ENCODE measurements at regions not wholly inside any gene's neighbourhood (a gene's known extent, or its start where the extent isn't known, plus 50 kb on each side); places are given as distances from the start of the nearest gene placed in this dataset.
"Not testable (repeated sequence)": the region's sequence is repeated elsewhere in the genome, so short reads cannot be mapped to it uniquely, and the experiment has no call there.

- not testable (repeated sequence) for H3K9me3 Mint-ChIP-seq; H3K4me3 Mint-ChIP-seq; H3K27ac ChIP-seq (ENCODE audit: insufficient read depth, low read length, poor library complexity, severe bottlenecking); ATAC-seq (ENCODE audit: low read depth in 2 of 2); H3K36me3 ChIP-seq (ENCODE audit: control insufficient read depth, insufficient read depth, low read length); H3K4me1 Mint-ChIP-seq; DNase-seq; H3K27ac Mint-ChIP-seq; H3K4me1 ChIP-seq (ENCODE audit: control insufficient read depth, insufficient read depth, low read length, poor library complexity, severe bottlenecking); H3K4me3 ChIP-seq (ENCODE audit: low read depth, low read length); H3K27me3 ChIP-seq (ENCODE audit: control insufficient read depth, insufficient read depth, low read length); H3K36me3 Mint-ChIP-seq; H3K27me3 Mint-ChIP-seq; H3K9me3 ChIP-seq (ENCODE audit: control insufficient read depth in 2 of 2, low read length in 2 of 2)
Observed at GRCh38 chr15:20105011-20105990, 436.3 kb downstream of the GOLGA6L6 start.

DNA sequence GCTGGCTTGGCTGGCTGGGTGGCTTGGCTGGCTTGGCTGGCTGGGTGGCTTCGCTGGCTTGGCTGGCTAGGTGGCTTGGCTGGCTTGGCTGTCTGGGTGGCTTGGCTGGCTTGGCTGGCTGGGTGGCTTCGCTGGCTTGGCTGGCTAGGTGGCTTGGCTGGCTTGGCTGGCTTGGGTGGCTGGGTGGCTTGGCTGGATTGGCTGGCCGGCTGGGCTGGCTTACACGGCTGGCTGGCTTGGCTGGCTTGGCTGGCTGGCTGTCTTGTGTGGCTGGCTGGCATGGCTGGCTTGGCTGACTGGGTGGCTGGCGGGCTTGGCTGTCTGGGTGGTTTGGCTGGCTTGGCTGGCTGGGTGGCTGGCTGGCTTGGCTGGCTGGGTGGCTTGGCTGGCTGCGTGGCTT lies 437.0 kb downstream of the GOLGA6L6 start:
- H3K27me3 Mint-ChIP-seq; DNase-seq; ATAC-seq (ENCODE audit: low read depth in 2 of 2); H3K27me3 ChIP-seq (ENCODE audit: control insufficient read depth, insufficient read depth, low read length); H3K4me1 ChIP-seq (ENCODE audit: control insufficient read depth, insufficient read depth, low read length, poor library complexity, severe bottlenecking); H3K4me3 ChIP-seq (ENCODE audit: low read depth, low read length); H3K4me1 Mint-ChIP-seq; H3K36me3 ChIP-seq (ENCODE audit: control insufficient read depth, insufficient read depth, low read length); H3K4me3 Mint-ChIP-seq; H3K36me3 Mint-ChIP-seq; H3K27ac Mint-ChIP-seq; H3K9me3 ChIP-seq (ENCODE audit: control insufficient read depth in 2 of 2, low read length in 2 of 2); H3K27ac ChIP-seq (ENCODE audit: insufficient read depth, low read length, poor library complexity, severe bottlenecking); H3K9me3 Mint-ChIP-seq: not testable (repeated sequence)

GRCh38 chr15:20102862-20103261 lies 438.7 kb downstream of the GOLGA6L6 start:
- not testable (repeated sequence) for H3K9me3 Mint-ChIP-seq; H3K36me3 Mint-ChIP-seq; DNase-seq; H3K9me3 ChIP-seq (ENCODE audit: control insufficient read depth in 2 of 2, low read length in 2 of 2); H3K27me3 Mint-ChIP-seq; H3K4me3 ChIP-seq (ENCODE audit: low read depth, low read length); H3K27ac Mint-ChIP-seq; H3K27ac ChIP-seq (ENCODE audit: insufficient read depth, low read length, poor library complexity, severe bottlenecking); H3K4me1 Mint-ChIP-seq; H3K4me1 ChIP-seq (ENCODE audit: control insufficient read depth, insufficient read depth, low read length, poor library complexity, severe bottlenecking); H3K27me3 ChIP-seq (ENCODE audit: control insufficient read depth, insufficient read depth, low read length); ATAC-seq (ENCODE audit: low read depth in 2 of 2); H3K4me3 Mint-ChIP-seq; H3K36me3 ChIP-seq (ENCODE audit: control insufficient read depth, insufficient read depth, low read length)

DNA sequence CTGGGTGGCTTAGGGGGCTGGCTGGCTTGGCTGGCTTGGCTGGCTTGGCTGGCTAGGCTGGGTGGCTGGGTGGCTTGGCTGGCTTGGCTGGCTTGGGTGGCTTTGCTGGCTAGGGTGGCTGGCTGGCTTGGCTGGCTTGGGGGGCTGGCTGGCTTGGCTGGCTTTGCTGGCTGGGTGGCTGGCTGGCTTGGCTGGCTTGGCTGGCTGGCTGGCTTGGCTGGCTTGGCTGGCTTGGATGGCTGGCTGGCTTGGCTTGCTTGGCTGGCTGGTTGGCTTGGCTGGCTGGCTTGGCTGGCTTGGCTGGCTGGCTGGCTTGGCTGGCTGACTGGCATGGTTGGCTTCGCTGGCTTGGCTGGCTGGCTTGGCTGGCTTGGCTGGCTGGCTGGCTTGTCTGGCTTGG lies 439.4 kb downstream of the GOLGA6L6 start:
- H3K27ac ChIP-seq (ENCODE audit: insufficient read depth, low read length, poor library complexity, severe bottlenecking); H3K27ac Mint-ChIP-seq; H3K4me1 Mint-ChIP-seq; H3K27me3 Mint-ChIP-seq; H3K9me3 ChIP-seq (ENCODE audit: control insufficient read depth in 2 of 2, low read length in 2 of 2); H3K4me1 ChIP-seq (ENCODE audit: control insufficient read depth, insufficient read depth, low read length, poor library complexity, severe bottlenecking); ATAC-seq (ENCODE audit: low read depth in 2 of 2); H3K9me3 Mint-ChIP-seq; H3K36me3 Mint-ChIP-seq; DNase-seq; H3K4me3 ChIP-seq (ENCODE audit: low read depth, low read length); H3K4me3 Mint-ChIP-seq; H3K27me3 ChIP-seq (ENCODE audit: control insufficient read depth, insufficient read depth, low read length); H3K36me3 ChIP-seq (ENCODE audit: control insufficient read depth, insufficient read depth, low read length): not testable (repeated sequence)

DNA sequence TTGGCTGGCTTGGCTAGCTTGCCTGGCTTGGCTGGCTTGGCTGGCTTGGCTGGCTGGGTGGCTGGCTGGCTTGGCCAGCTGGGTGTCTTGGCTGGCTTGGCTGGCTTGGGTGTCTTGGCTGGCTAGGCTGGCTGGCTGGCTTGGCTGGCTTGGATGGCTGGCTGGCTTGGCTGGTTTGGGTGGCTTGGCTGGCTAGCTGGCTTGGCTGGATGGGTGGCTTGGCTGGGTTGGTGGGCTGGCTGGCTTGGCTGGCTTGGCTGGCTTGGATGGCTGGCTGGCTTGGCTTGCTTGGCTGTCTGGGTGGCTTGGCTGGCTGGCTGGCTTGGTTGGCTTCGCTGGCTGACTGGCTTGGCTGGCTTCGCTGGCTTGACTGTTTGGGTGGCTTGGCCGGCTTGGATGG lies 440.3 kb downstream of the GOLGA6L6 start:
- not testable (repeated sequence) for H3K27me3 Mint-ChIP-seq; H3K4me1 Mint-ChIP-seq; DNase-seq; H3K4me1 ChIP-seq (ENCODE audit: control insufficient read depth, insufficient read depth, low read length, poor library complexity, severe bottlenecking); H3K9me3 Mint-ChIP-seq; H3K36me3 Mint-ChIP-seq; H3K9me3 ChIP-seq (ENCODE audit: control insufficient read depth in 2 of 2, low read length in 2 of 2); H3K27ac ChIP-seq (ENCODE audit: insufficient read depth, low read length, poor library complexity, severe bottlenecking); H3K27me3 ChIP-seq (ENCODE audit: control insufficient read depth, insufficient read depth, low read length); H3K4me3 Mint-ChIP-seq; H3K27ac Mint-ChIP-seq; H3K4me3 ChIP-seq (ENCODE audit: low read depth, low read length); ATAC-seq (ENCODE audit: low read depth in 2 of 2); H3K36me3 ChIP-seq (ENCODE audit: control insufficient read depth, insufficient read depth, low read length)

DNA sequence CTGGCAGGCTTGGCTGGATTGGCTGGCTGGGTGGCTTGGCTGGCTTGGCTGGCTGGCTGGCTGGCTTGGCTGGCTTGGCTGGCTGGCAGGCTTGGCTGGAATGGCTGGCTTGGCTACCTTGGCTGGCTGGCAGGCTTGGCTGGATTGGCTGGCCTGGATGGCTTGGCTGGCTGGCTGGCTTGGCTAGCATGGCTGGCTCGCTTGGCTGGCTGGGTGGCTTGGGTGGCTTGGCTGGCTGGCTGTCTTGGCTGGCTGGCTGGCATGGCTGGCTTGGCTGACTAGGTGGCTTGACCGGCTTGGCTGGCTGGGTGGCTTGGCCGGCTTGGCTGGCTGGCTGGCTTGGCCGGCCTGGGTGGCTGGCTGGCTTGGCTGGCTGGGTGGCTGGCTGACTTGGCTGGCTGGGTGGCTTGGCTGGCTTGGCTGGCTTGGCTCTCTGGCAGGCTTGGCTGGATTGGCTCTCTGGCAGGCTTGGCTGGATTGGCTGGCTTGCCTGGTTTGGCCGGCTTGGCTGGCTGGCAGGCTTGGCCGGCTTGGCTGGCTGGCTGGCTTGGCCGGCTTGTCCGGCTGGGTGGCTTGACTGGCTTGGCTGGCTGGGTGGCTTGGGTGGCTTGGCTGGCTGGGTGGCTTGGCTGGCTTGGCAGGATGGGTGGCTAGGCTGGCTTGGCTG lies 440.9 kb downstream of the GOLGA6L6 start:
- not testable (repeated sequence) for H3K27ac ChIP-seq (ENCODE audit: insufficient read depth, low read length, poor library complexity, severe bottlenecking); H3K4me1 Mint-ChIP-seq; H3K4me3 Mint-ChIP-seq; H3K27me3 ChIP-seq (ENCODE audit: control insufficient read depth, insufficient read depth, low read length); H3K36me3 ChIP-seq (ENCODE audit: control insufficient read depth, insufficient read depth, low read length); DNase-seq; H3K4me3 ChIP-seq (ENCODE audit: low read depth, low read length); H3K27me3 Mint-ChIP-seq; H3K9me3 ChIP-seq (ENCODE audit: control insufficient read depth in 2 of 2, low read length in 2 of 2); H3K4me1 ChIP-seq (ENCODE audit: control insufficient read depth, insufficient read depth, low read length, poor library complexity, severe bottlenecking); H3K27ac Mint-ChIP-seq; H3K36me3 Mint-ChIP-seq; H3K9me3 Mint-ChIP-seq
- ATAC-seq (ENCODE audit: low read depth in 2 of 2), result peak in 1 of 2 donors; percentile 45

DNA sequence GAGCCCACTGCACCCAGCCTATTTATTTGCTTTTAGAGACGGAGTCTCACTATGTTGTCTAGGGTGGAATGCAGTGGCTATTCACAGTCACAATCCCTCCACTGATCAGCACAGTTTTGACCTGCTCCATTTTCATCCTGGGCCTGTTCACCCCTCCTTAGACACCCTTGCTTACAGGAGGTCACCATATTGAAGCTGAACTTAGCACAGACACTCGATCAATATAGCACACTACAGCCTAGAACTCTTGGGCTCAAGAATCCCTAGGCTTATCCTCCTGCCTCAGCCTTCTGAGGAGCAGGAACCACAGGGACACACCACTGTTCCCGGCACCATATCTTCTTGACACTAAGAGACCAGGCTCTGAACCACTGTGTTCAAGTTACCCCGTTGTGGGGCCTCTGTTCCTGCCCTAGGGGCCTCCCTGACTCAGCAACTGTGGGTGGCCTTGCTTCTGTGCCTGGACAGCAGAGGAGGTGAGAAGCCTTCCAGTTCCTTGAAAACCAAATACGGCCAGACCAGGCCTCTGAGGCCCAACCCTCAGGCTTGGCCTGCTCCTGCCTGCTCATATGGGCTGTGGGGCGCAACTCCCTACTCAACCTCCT lies 445.8 kb downstream of the GOLGA6L6 start:
- not testable (repeated sequence) for H3K27ac Mint-ChIP-seq; H3K4me1 Mint-ChIP-seq; H3K9me3 ChIP-seq (ENCODE audit: control insufficient read depth in 2 of 2, low read length in 2 of 2); H3K4me3 Mint-ChIP-seq; H3K27me3 Mint-ChIP-seq; ATAC-seq (ENCODE audit: low read depth in 2 of 2); DNase-seq; H3K4me3 ChIP-seq (ENCODE audit: low read depth, low read length); H3K4me1 ChIP-seq (ENCODE audit: control insufficient read depth, insufficient read depth, low read length, poor library complexity, severe bottlenecking); H3K27me3 ChIP-seq (ENCODE audit: control insufficient read depth, insufficient read depth, low read length); H3K27ac ChIP-seq (ENCODE audit: insufficient read depth, low read length, poor library complexity, severe bottlenecking); H3K9me3 Mint-ChIP-seq; H3K36me3 Mint-ChIP-seq; H3K36me3 ChIP-seq (ENCODE audit: control insufficient read depth, insufficient read depth, low read length)

DNA sequence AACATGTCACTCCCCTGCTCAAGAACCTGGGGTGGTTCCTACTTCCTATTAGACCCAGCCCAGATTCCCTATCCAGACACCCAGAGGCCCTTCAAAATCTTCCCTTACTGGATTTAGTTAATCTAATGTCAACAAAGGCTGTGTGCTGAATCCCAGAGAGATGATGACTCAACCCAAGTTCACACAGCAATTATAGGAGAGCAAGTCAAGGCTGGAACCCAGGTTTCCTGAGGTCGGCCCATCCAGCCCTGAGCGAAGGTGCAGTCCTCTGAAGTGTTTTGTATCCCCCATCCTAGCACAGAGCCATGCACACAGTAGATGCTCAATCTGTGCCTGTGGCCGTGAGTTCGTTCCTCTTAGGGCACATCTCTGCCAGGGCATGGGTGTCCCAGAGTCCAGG lies 452.1 kb downstream of the GOLGA6L6 start:
- not testable (repeated sequence) for H3K27ac Mint-ChIP-seq; H3K4me1 ChIP-seq (ENCODE audit: control insufficient read depth, insufficient read depth, low read length, poor library complexity, severe bottlenecking); H3K4me3 Mint-ChIP-seq; H3K4me1 Mint-ChIP-seq; H3K9me3 ChIP-seq (ENCODE audit: control insufficient read depth in 2 of 2, low read length in 2 of 2); H3K27me3 Mint-ChIP-seq; H3K27me3 ChIP-seq (ENCODE audit: control insufficient read depth, insufficient read depth, low read length); H3K36me3 ChIP-seq (ENCODE audit: control insufficient read depth, insufficient read depth, low read length); H3K4me3 ChIP-seq (ENCODE audit: low read depth, low read length); H3K27ac ChIP-seq (ENCODE audit: insufficient read depth, low read length, poor library complexity, severe bottlenecking); ATAC-seq (ENCODE audit: low read depth in 2 of 2); H3K36me3 Mint-ChIP-seq; DNase-seq; H3K9me3 Mint-ChIP-seq
